ENCODE measurements at regions not wholly inside any gene's neighbourhood (a gene's known extent, or its start where the extent isn't known, plus 50 kb on each side); places are given as distances from the start of the nearest gene placed in this dataset.

DNA sequence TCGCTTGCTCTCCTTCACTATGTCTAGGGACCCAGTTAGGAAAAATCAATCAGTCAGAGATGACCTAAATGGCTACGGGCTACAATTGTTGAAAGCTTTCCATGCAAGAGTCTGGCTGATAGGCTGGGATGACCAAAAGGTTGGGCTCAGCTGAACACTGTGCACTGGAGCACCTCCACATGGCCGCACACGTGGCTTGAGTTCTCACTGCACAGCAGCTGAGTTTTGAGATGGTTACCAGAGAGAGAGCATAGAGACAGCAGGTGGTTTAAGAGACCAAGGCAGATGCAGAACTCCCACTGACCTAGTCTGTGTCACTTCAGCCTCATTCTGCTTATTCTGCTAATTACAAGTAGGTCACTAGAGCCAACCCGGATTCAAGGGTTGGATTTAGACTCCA lies 2354.8 kb upstream of the C9orf72 start:
- TF ChIP-seq, protein P1, sequence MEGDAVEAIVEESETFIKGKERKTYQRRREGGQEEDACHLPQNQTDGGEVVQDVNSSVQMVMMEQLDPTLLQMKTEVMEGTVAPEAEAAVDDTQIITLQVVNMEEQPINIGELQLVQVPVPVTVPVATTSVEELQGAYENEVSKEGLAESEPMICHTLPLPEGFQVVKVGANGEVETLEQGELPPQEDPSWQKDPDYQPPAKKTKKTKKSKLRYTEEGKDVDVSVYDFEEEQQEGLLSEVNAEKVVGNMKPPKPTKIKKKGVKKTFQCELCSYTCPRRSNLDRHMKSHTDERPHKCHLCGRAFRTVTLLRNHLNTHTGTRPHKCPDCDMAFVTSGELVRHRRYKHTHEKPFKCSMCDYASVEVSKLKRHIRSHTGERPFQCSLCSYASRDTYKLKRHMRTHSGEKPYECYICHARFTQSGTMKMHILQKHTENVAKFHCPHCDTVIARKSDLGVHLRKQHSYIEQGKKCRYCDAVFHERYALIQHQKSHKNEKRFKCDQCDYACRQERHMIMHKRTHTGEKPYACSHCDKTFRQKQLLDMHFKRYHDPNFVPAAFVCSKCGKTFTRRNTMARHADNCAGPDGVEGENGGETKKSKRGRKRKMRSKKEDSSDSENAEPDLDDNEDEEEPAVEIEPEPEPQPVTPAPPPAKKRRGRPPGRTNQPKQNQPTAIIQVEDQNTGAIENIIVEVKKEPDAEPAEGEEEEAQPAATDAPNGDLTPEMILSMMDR (IDR thresholded peaks at IDR 0.05): no peak
- TF ChIP-seq POLR2A (IDR thresholded peaks at IDR 0.05): no peak

Data from thyroid gland (tissue), 4 donors.